ENCODE measurements at regions not wholly inside any gene's neighbourhood (a gene's known extent, or its start where the extent isn't known, plus 50 kb on each side); places are given as distances from the start of the nearest gene placed in this dataset.
"Not testable (repeated sequence)": the region's sequence is repeated elsewhere in the genome, so short reads cannot be mapped to it uniquely, and the experiment has no call there.

DNA sequence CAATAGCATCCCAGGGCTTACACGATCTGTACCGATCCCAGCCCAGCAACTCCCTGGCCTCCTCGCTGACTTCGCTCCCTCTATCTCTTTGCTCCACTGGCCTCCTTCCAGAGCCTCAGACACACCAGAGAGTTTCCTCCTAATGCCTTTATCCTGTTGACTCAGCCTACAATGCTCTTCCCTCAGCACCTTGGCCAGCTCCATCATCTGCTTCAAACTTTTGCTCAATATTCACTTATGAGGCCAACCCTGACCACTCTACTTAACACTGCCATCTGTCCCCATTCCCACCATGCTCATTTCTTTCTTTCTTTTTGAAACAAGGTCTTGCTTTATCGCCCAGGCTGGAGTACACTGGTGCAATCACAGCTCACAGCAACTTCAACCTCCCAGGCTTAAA is 180.9 kb downstream of the CEP170 start:
- H3K27ac ChIP-seq (ENCODE audit: insufficient read depth, low read length, poor library complexity, severe bottlenecking); H3K9me3 Mint-ChIP-seq; H3K4me1 Mint-ChIP-seq; H3K27ac Mint-ChIP-seq; H3K4me3 ChIP-seq (ENCODE audit: low read depth, low read length); H3K36me3 ChIP-seq (ENCODE audit: control insufficient read depth, insufficient read depth, low read length); ATAC-seq (ENCODE audit: low read depth in 2 of 2); H3K4me3 Mint-ChIP-seq; H3K27me3 ChIP-seq (ENCODE audit: control insufficient read depth, insufficient read depth, low read length); DNase-seq; H3K27me3 Mint-ChIP-seq; H3K9me3 ChIP-seq (ENCODE audit: control insufficient read depth in 2 of 2, low read length in 2 of 2); H3K4me1 ChIP-seq (ENCODE audit: control insufficient read depth, insufficient read depth, low read length, poor library complexity, severe bottlenecking); H3K36me3 Mint-ChIP-seq: not testable (repeated sequence)

DNA sequence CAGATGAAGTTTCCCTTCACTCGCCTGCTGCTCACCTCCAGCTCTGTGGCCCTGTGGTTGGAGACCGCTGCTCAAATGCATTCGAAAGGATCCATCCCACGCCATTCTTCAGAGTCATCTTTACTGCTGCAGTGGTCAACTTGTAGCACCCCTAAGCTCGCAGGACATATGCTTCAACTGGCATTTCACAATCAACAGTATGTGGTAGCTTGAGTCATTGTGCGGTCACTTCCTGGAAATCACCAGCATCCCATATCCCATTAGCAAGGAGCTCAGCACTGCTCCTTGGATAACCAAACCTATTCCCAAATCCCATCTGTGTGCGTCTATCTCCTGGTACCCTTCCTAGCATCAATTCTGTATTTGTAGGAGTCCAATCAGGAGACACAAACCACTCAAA is 188.0 kb downstream of the CEP170 start:
- not testable (repeated sequence) for DNase-seq; H3K9me3 ChIP-seq (ENCODE audit: control insufficient read depth in 2 of 2, low read length in 2 of 2); H3K27ac ChIP-seq (ENCODE audit: insufficient read depth, low read length, poor library complexity, severe bottlenecking); H3K27ac Mint-ChIP-seq; H3K27me3 Mint-ChIP-seq; ATAC-seq (ENCODE audit: low read depth in 2 of 2); H3K4me3 Mint-ChIP-seq; H3K36me3 ChIP-seq (ENCODE audit: control insufficient read depth, insufficient read depth, low read length); H3K9me3 Mint-ChIP-seq; H3K27me3 ChIP-seq (ENCODE audit: control insufficient read depth, insufficient read depth, low read length); H3K4me3 ChIP-seq (ENCODE audit: low read depth, low read length); H3K36me3 Mint-ChIP-seq; H3K4me1 ChIP-seq (ENCODE audit: control insufficient read depth, insufficient read depth, low read length, poor library complexity, severe bottlenecking); H3K4me1 Mint-ChIP-seq

DNA sequence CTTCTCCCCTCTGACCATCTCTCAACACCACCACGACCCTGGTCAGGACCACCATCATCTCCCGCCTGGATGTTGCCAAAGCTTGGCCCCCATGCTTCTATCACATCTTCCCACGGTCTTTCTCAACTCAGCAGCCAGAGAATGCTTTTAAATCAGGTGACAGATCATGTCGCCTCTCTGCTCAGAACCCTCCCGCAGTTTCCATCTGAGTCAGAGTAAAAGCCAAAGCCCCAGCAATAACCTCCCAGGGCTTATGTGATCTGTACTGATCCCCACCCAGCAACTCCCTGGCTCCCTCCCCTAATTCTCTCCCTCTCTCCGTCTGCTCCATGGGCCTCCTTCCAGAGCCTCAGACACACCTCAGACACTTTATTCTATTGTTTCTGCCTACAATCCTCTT is 193.1 kb downstream of the CEP170 start:
- not testable (repeated sequence) for H3K27ac Mint-ChIP-seq; ATAC-seq (ENCODE audit: low read depth in 2 of 2); H3K27ac ChIP-seq (ENCODE audit: insufficient read depth, low read length, poor library complexity, severe bottlenecking); H3K36me3 Mint-ChIP-seq; DNase-seq; H3K4me3 ChIP-seq (ENCODE audit: low read depth, low read length); H3K4me1 Mint-ChIP-seq; H3K4me3 Mint-ChIP-seq; H3K36me3 ChIP-seq (ENCODE audit: control insufficient read depth, insufficient read depth, low read length); H3K9me3 ChIP-seq (ENCODE audit: control insufficient read depth in 2 of 2, low read length in 2 of 2); H3K27me3 ChIP-seq (ENCODE audit: control insufficient read depth, insufficient read depth, low read length); H3K9me3 Mint-ChIP-seq; H3K4me1 ChIP-seq (ENCODE audit: control insufficient read depth, insufficient read depth, low read length, poor library complexity, severe bottlenecking); H3K27me3 Mint-ChIP-seq

DNA sequence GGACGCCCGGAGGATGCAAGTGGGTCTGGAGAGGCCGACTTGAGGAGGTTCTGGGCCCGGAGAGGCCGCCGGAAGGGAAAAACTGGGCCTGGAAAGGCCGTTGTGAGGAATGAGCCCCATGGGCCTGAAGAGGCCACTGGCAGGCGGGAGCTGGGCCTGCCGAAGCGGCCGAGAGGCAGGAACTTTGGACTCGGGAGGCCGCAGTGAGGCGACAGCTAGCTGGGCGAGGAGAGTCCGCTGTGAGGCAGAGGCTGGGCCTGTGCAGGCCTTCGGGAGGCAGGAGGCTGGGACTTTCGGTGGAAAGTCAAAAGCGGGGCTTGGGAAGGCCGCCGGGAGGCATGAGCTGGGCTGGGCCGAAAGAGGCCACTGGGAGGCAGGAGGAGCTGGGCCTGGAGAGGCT is 199.6 kb downstream of the CEP170 start:
- H3K4me1 Mint-ChIP-seq; H3K9me3 Mint-ChIP-seq; H3K36me3 Mint-ChIP-seq; H3K27me3 ChIP-seq (ENCODE audit: control insufficient read depth, insufficient read depth, low read length); DNase-seq; H3K4me3 ChIP-seq (ENCODE audit: low read depth, low read length); H3K4me1 ChIP-seq (ENCODE audit: control insufficient read depth, insufficient read depth, low read length, poor library complexity, severe bottlenecking); ATAC-seq (ENCODE audit: low read depth in 2 of 2); H3K4me3 Mint-ChIP-seq; H3K27ac ChIP-seq (ENCODE audit: insufficient read depth, low read length, poor library complexity, severe bottlenecking); H3K27me3 Mint-ChIP-seq; H3K36me3 ChIP-seq (ENCODE audit: control insufficient read depth, insufficient read depth, low read length); H3K9me3 ChIP-seq (ENCODE audit: control insufficient read depth in 2 of 2, low read length in 2 of 2); H3K27ac Mint-ChIP-seq: not testable (repeated sequence)

DNA sequence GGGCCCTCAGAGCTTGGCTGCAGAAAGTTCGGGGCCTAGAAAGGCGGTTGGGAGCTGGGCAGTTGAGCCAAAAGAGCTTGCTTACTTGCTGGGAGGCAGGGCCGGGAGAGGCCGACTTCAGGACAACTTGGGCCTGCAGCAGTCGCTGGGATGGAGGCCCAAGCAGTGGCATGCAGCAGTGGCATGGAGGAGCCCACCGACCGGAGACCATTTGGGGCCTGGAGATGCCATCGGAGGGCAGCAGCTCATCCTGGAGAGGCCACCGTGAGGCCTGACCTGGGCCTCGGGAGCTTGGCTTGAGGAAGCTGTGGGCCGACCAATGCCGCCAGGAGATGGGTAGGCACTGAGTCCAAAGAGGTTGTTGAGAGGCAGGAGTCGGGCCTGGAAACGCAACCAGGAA is 200.0 kb downstream of the CEP170 start:
- H3K4me1 Mint-ChIP-seq; H3K4me3 ChIP-seq (ENCODE audit: low read depth, low read length); H3K4me1 ChIP-seq (ENCODE audit: control insufficient read depth, insufficient read depth, low read length, poor library complexity, severe bottlenecking); H3K36me3 Mint-ChIP-seq; ATAC-seq (ENCODE audit: low read depth in 2 of 2); H3K27me3 ChIP-seq (ENCODE audit: control insufficient read depth, insufficient read depth, low read length); H3K9me3 ChIP-seq (ENCODE audit: control insufficient read depth in 2 of 2, low read length in 2 of 2); H3K27me3 Mint-ChIP-seq; DNase-seq; H3K27ac ChIP-seq (ENCODE audit: insufficient read depth, low read length, poor library complexity, severe bottlenecking); H3K9me3 Mint-ChIP-seq; H3K36me3 ChIP-seq (ENCODE audit: control insufficient read depth, insufficient read depth, low read length); H3K27ac Mint-ChIP-seq; H3K4me3 Mint-ChIP-seq: not testable (repeated sequence)

DNA sequence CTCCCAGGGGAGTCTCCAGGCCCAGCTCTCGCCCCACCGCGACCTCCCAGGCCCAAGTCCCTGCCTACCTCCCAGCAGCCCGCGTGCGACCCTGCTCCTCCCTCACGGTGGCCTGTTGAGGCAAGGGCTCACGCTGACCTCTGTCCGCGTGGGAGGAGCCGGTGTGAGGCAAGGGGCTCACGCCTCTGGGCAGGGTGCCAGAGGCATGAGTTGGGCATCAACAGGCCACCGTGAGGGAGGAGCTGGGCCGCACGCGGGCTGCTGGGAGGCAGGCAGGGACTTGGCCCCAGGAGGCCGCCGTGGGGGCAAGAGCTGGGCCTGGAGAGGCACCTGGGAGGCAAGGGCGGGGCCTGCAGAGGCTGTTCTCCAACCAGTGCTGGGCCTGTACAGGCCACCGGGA is 200.4 kb downstream of the CEP170 start:
- not testable (repeated sequence) for H3K36me3 ChIP-seq (ENCODE audit: control insufficient read depth, insufficient read depth, low read length); H3K27ac Mint-ChIP-seq; DNase-seq; H3K27me3 ChIP-seq (ENCODE audit: control insufficient read depth, insufficient read depth, low read length); H3K27me3 Mint-ChIP-seq; H3K9me3 Mint-ChIP-seq; H3K27ac ChIP-seq (ENCODE audit: insufficient read depth, low read length, poor library complexity, severe bottlenecking); H3K4me1 Mint-ChIP-seq; H3K4me3 ChIP-seq (ENCODE audit: low read depth, low read length); H3K36me3 Mint-ChIP-seq; H3K4me1 ChIP-seq (ENCODE audit: control insufficient read depth, insufficient read depth, low read length, poor library complexity, severe bottlenecking); ATAC-seq (ENCODE audit: low read depth in 2 of 2); H3K4me3 Mint-ChIP-seq; H3K9me3 ChIP-seq (ENCODE audit: control insufficient read depth in 2 of 2, low read length in 2 of 2)

DNA sequence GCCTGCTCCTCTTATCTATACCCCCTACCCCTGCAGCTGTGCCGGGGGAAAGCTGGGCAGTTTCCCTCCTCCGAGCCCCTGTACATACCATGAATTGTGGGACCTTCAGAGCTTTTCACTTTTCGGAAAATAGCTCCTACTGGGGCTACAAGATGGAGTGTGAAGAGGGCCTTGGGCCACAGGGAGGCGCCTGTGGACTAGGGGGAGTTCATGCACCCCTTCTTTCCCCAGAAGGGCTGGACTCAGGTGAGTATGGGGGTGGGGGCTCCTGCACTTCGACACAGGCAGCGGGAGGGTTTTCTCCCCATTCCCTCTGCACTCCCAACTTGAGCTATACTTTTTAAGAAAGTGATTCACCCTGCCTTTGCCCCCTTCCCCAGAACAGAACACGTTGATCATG is 202.0 kb downstream of the CEP170 start:
- H3K4me3 Mint-ChIP-seq; H3K36me3 ChIP-seq (ENCODE audit: control insufficient read depth, insufficient read depth, low read length); H3K27ac Mint-ChIP-seq; H3K27ac ChIP-seq (ENCODE audit: insufficient read depth, low read length, poor library complexity, severe bottlenecking); H3K4me1 ChIP-seq (ENCODE audit: control insufficient read depth, insufficient read depth, low read length, poor library complexity, severe bottlenecking); H3K4me3 ChIP-seq (ENCODE audit: low read depth, low read length); DNase-seq; H3K27me3 Mint-ChIP-seq; H3K9me3 Mint-ChIP-seq; H3K36me3 Mint-ChIP-seq; ATAC-seq (ENCODE audit: low read depth in 2 of 2); H3K9me3 ChIP-seq (ENCODE audit: control insufficient read depth in 2 of 2, low read length in 2 of 2); H3K27me3 ChIP-seq (ENCODE audit: control insufficient read depth, insufficient read depth, low read length); H3K4me1 Mint-ChIP-seq: not testable (repeated sequence)

DNA sequence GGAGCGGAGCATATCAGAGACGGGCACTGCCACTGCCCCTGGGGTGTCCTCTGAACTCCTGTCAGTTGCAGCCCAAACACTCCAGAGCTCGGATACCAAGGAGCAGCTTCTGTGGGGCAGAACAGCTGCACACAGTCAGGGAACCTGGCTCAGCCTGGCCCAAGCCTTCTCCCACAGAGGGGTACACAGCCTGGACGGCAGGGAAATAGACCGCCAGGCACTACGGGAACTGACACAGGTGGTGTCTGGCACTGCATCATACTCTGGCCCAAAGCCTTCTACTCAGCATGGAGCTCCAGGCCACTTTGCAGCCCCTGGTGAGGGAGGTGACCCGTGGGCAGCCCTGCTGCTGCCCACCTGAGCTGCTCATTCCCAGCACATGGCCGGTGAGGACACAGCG is 204.5 kb downstream of the CEP170 start:
- H3K27ac Mint-ChIP-seq; H3K36me3 Mint-ChIP-seq; H3K4me1 Mint-ChIP-seq; H3K36me3 ChIP-seq (ENCODE audit: control insufficient read depth, insufficient read depth, low read length); H3K9me3 ChIP-seq (ENCODE audit: control insufficient read depth in 2 of 2, low read length in 2 of 2); H3K27me3 ChIP-seq (ENCODE audit: control insufficient read depth, insufficient read depth, low read length); H3K27me3 Mint-ChIP-seq; H3K4me3 Mint-ChIP-seq; H3K9me3 Mint-ChIP-seq; DNase-seq; ATAC-seq (ENCODE audit: low read depth in 2 of 2); H3K4me1 ChIP-seq (ENCODE audit: control insufficient read depth, insufficient read depth, low read length, poor library complexity, severe bottlenecking); H3K27ac ChIP-seq (ENCODE audit: insufficient read depth, low read length, poor library complexity, severe bottlenecking); H3K4me3 ChIP-seq (ENCODE audit: low read depth, low read length): not testable (repeated sequence)

Measured in CD4-positive, CD25-positive, alpha-beta regulatory T cell (primary cell).